GM06990 (cell line): ENCODE measurements at regions not wholly inside any gene's neighbourhood (a gene's known extent, or its start where the extent isn't known, plus 50 kb on each side); places are given as distances from the start of the nearest gene placed in this dataset.

ENCODE experiments used
- DNase-seq: peaks from one replicate; pipeline ENCODE4 v3.0.0-alpha.2; 2011; ENCODE audit not compliant: insufficient read length; ENCODE audit errors: extremely low read depth
- H3K27me3 ChIP-seq: replicated peaks from 2 replicates; pipeline ENCODE4 v1.6.0; 2011; ENCODE audit warnings: low read length; ENCODE audit not compliant: control insufficient read depth, insufficient read depth
- H3K36me3 ChIP-seq: 2 replicates; pipeline ENCODE4 v1.5.1; 2011; ENCODE audit warnings: low read length; ENCODE audit not compliant: control insufficient read depth, insufficient read depth
- H3K4me3 ChIP-seq: replicated peaks from 2 replicates; pipeline ENCODE4 v1.5.1; 2011; ENCODE audit warnings: low read depth, mild to moderate bottlenecking, control low read depth, low read length
- CTCF ChIP-seq: IDR thresholded peaks from 2 replicates; pipeline ENCODE4 v1.5.1; 2011; ENCODE audit warnings: low read length, control low read depth, mild to moderate bottlenecking, inconsistent platforms; ENCODE audit not compliant: insufficient read depth, poor library complexity, severe bottlenecking

GRCh38 chr11:119533462-119533861 lies 110.5 kb upstream of the THY1 start:
- H3K4me3 ChIP-seq = no peak overlapping the region
- no peak for DNase-seq
- no peak for TF ChIP-seq CTCF
- H3K36me3 ChIP-seq = no peaks in the 10 kb centered on the region
- no peaks in the 10 kb centered on the region; the same call in none of the 2 replicates for H3K27me3 ChIP-seq

- no peak for TF ChIP-seq CTCF
- no peak overlapping the region for H3K4me3 ChIP-seq
- H3K27me3 ChIP-seq = no peaks in the 10 kb centered on the region; the same call in none of the 2 replicates
- no peaks in the 10 kb centered on the region for H3K36me3 ChIP-seq
- no peak for DNase-seq
Measured at GRCh38 chr11:119532551-119532950, 109.6 kb upstream of the THY1 start.

GRCh38 chr11:119531623-119532022 lies 108.7 kb upstream of the THY1 start:
- Histone ChIP-seq H3K36me3 (no peaks in the 10 kb centered on the region), H3K27me3 (no peaks in the 10 kb centered on the region; the same call in none of the 2 replicates), H3K4me3 (no peak overlapping the region)
- TF ChIP-seq CTCF = no peak
- DNase-seq = no peak

- DNase-seq = no peak
Measured at GRCh38 chr11:119531056-119531455, 108.1 kb upstream of the THY1 start.

GRCh38 chr11:119530509-119530908 lies 107.5 kb upstream of the THY1 start:
- no peaks in the 10 kb centered on the region; the same call in none of the 2 replicates for H3K27me3 ChIP-seq
- no peak for TF ChIP-seq CTCF
- no peak for DNase-seq
- H3K4me3 ChIP-seq = no peak overlapping the region
- no peaks in the 10 kb centered on the region for H3K36me3 ChIP-seq

More at GRCh38 chr11:119531056-119531455, 108.1 kb upstream of the THY1 start:
- no peaks in the 10 kb centered on the region; the same call in none of the 2 replicates for H3K27me3 ChIP-seq
- no peaks in the 10 kb centered on the region for H3K36me3 ChIP-seq
- H3K4me3 ChIP-seq = no peak overlapping the region
- no peak for TF ChIP-seq CTCF

GRCh38 chr11:119529936-119530335 lies 107.0 kb upstream of the THY1 start:
- Histone ChIP-seq H3K4me3 (no peak overlapping the region), H3K36me3 (no peaks in the 10 kb centered on the region), H3K27me3 (no peaks in the 10 kb centered on the region; the same call in none of the 2 replicates)
- no peak for DNase-seq
- TF ChIP-seq CTCF = no peak
